GM19452 (cell line): ENCODE measurements at regions not wholly inside any gene's neighbourhood (a gene's known extent, or its start where the extent isn't known, plus 50 kb on each side); places are given as distances from the start of the nearest gene placed in this dataset.
"Not testable (repeated sequence)": the region's sequence is repeated elsewhere in the genome, so short reads cannot be mapped to it uniquely, and the experiment has no call there.

Experiments
- ATAC-seq: cut with Tn5 transposase; IDR thresholded peaks from one replicate; pipeline ENCODE4 v1.9.1; 2021; ENCODE audit not compliant: unreplicated experiment

DNA sequence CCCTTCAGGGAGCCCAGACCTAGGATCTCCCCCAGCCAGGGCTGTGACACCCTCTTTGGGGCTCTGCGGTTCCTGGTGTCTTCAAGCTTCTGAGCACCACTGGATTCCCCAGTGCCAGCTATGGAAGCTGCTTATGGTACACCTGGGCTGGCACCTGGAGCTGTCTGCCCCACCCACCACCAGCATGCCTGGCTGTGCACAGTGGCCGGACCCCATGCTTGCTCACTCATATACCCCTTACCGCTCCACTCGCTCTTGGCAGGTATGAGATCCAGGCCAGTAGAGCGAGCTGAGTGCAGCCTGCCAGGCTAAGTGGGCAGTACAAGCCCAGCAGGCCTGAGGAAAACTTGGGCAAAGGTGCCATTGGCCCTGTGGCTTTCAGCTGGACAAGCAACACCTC is 114.0 kb downstream of the DACT1 start:
- ATAC-seq = no peak

DNA sequence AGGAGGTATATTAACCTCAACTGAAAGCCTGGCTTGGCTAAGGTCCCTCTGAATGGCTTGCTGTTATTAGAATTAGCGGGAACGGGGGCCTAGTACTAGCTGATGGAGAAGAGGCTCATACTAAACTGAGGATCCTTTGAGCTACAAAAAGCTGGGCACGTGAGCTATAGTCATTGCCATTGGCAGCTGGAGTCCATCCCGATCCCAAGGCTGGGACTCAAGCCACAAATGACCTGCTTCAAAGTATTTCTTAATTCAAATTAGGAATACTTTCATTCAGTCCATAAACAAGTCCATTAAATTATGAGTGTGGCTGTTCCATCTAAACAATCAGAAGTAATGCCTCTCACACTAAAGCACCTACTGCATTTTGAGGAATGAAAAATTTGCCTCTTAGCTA is 114.5 kb downstream of the DACT1 start:
- no peak for ATAC-seq

DNA sequence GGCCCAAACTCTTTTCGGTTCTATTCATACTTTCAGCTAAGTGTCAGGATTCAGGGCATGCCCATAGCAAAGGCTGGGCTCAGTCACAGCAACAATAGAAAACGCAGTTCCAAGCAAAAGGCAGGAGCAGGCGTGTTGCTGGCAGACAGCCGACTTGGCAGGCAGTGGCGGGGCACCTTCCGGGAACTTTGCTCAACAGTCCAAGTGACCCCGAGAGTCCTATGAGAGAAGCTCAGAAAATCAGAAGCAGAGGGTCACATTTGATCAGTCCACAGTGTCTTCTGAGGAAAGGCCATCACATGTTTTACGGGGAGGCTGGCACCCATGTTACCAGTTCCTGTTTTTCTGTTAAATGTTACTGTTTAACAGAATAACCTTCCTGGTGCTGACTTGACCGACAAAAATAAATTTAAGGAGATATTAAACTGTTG is 115.0 kb downstream of the DACT1 start:
- no peak for ATAC-seq

DNA sequence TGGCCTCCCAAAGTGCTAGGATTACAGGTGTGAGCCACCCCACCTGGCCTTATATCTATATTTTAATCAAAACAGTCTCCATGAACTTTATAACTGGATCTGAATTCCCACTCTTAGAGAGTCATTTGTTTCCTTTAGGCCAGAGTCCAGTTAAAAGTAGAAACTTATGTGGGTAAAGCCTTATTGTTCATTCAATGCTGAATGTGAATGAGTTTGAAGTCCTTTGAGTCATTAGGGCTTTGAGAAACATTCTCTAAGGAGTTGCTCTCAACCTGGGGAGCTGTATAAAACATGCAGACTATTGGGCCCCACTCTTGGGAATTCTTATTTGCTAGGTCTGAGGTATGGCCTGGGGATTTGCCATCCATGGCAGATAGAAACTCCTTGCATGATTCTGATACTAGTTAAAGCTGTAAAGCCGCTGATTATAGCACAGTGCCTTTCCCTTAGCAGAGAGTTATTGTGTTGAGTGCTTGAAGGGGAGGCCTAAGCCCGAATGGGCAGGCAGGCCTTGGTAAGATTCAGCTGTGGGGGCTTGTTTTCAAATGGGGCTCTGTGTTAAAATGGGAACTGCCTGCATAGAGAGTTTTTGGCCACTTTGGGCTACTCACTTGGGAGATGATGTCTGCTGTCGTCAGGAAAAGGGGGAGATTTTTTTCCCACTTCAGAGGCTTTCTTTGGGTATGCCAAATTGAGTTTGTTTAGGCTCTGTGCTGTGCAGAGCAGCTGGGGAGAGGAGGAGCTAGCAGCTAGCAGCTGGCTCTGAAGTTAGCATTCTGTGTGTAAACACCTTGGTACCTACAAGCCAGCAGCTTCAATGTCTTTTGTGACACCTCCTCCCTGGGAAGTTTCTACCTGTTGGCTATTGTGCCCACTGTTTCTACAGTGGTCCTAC is 117.5 kb downstream of the DACT1 start:
- ATAC-seq = no peak

DNA sequence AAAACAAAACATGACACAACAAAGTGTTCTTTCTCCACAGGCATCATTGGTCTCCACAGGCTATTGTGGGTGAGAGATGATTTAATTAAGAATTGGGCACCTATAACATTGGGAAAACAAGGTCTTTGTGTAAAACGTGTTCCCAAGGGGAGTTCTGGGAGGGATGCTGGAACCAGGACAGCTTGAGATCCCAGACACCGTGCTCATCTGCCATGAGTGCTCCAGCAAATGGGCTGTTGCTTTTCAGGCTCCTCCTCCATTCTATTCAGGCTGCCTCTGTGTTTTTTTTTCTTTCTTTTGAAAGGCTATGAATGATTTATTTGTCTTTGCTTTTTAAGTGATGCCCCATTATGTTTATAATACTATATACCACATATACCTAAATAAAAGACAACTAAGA is 122.4 kb downstream of the DACT1 start:
- ATAC-seq = no peak

DNA sequence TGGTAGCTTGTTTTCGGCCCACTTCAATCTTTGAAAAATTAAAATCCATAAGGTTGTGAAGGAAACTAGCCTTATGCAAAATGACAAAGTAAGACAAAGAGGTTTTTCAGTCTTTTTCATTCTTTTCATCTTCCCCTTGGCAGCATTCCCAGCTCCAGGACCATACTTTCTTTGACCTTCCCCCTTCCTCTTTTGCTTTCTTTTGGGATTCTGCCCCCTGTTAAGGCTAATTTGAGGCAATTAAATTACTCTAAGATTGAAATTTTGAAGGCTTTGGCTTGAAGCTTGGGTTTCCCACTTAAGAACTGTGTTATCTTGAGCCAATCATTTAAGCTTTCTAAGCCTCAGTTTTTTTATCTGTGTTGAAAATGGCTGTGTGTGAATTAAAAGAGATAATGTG is 124.9 kb downstream of the DACT1 start:
- ATAC-seq = no peak

DNA sequence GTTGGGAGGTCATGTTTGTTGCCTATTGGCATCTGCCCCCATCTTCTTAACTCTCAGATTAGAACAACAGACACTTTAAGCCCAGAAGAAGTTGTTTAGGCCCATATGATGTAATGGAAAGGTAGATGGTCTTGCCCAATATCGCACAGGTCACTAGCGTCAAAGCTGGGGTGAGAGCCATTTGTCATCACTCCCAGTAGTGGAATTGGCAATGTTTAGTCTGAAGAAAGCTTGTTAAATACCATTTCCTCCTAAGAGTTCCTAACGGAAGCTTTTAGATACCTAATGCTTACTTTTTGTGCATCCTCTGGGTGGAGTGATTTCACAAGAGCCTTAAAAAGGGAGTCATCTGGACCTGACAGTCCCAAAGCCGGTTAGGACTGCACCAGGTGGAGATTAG is 125.4 kb downstream of the DACT1 start:
- ATAC-seq = no peak

DNA sequence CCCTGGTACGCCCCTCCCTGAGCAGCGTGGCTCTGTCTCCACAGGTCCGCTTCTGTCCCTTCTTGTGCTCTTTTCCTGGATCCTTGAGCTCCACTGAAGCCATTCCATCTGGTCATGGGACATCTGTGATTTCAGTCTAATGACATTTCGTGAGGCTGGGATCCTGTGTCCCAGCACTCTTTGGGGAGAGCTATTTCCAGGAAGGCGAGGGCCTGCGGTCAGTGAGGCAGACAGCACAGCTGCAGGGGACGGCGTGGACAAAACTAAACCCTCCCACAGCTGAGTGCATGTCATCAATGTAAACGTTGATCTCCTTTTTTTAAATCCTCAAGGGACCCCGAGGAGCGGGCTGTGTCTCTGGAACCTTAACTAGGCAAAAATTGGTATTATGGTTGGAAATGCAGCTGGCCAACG is 127.7 kb downstream of the DACT1 start:
- no peak for ATAC-seq

DNA sequence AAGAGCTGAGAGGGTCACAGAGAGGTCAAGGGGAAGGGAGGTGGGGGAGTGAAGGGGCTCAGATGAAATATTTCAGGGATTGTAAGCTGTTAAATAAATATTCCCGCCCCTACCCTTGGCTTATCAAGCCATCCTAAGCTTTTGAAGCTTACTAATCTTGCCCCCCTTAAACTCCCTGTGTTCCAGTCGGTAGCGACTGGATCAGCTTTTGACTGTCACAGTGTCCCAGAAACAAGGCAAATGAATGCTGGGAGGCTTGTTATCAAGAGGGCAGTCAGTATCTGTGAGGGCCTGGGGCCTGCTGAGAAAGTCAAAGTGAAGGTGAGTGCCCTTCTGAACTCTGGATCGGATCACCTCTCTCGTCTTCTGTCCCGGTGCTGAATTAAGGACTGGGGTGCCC is 128.1 kb downstream of the DACT1 start:
- no peak for ATAC-seq

DNA sequence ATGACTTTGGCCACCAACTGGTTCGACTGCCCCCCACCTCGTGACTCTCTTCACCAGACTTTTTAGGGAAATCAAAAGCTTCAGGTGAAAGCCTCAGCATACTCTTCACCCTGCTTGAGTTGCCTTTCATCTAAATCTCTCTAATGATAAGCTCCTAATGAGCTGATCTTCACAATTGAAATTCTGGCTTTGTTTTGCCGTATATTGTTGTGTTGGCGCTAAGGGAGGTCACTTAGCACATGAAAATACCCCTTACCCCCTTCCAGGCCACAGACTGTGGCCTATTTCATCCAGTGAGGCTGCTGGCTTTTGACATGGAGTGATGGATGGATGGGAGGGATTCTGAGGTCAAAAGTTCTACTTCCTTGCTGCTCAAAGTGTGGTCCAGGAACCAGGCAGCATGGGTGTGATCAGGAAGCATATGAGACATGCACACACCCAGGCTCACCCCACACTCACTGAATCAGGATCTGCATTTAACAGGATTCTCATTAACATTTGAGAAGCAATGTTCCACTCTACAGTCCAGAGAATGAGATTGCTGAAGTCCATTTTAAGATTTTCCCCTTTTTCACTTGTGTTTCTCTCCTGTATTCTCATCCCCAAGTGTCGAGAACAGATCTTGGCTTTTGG is 131.4 kb downstream of the DACT1 start:
- ATAC-seq = no peak

DNA sequence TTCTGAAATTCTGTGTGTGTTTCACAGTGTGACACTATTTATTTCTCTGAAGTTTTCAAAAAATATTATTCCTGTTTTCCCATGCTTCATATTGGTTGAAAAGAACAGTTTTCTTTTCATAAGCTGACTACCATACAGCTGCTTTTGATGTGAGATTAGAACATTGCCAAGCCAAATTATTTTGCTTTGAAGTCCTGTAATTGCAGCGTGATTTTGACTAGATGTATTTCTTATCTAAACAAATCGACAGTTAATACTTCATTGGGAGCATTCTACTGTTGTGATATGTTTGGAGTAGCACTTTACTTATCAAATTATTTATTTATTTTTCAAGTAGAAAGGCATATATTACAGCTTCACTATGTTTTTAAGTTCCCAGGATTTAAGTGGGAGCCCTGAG is 132.0 kb downstream of the DACT1 start:
- no peak for ATAC-seq

DNA sequence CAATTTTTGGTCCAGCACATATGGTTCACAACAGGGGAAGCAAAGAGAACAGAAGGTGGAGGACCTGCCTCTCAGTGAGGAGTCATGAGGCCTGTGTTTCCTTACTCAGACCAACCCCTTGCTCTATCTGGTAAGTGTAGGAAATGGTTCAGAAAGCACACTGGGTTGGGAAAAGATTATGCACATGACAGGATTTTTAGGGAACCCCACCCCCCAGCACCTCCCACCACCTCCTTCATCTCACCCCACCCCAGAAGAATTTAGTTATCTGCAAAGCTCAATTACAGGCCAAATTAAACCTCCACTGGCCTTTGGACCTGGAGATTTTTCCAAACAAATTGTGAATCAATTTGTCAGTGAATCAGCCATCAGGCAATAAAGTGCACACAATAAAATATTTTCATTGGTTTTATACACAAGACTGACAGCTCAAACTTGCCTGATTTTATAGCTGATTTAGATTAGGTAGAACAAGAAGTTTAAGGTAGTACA is 132.8 kb downstream of the DACT1 start:
- no peak for ATAC-seq

DNA sequence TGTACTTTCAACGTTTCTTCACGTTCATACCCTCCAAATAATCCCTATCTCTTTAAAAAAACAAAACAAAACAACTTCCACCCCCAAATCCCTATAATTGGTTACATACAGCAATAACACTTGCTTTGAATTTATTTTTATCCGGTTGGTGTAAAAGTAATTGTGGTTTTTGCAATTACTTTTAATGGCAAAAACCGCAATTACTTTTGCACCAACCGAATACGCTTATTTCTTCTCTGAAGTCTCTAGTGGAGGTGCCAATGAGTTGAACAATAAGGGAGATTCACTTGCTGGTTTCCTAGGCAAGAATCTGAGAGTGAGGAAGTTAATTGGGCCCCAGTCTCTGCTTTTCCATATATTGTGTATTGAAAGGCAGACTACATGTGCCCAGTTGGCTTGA is 133.3 kb downstream of the DACT1 start:
- no peak for ATAC-seq

DNA sequence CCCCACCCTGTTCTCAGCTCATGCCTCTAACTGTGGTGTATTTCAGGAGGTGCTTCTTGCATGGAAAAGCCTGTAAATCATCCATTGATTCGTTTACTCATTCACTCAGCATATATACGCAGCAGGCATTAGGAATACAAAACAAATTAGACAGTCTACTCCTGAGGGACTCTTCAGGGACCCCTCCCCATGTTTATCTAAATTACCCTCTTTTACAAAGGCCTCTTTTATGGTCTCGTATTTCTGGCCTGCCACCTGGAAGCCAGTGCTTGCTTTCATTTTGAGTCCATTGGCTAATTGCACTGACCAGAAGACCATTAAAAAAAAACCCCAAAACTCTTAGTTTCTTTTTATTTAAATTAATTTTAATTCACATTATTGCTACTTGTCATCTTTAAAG is 134.4 kb downstream of the DACT1 start:
- no peak for ATAC-seq

DNA sequence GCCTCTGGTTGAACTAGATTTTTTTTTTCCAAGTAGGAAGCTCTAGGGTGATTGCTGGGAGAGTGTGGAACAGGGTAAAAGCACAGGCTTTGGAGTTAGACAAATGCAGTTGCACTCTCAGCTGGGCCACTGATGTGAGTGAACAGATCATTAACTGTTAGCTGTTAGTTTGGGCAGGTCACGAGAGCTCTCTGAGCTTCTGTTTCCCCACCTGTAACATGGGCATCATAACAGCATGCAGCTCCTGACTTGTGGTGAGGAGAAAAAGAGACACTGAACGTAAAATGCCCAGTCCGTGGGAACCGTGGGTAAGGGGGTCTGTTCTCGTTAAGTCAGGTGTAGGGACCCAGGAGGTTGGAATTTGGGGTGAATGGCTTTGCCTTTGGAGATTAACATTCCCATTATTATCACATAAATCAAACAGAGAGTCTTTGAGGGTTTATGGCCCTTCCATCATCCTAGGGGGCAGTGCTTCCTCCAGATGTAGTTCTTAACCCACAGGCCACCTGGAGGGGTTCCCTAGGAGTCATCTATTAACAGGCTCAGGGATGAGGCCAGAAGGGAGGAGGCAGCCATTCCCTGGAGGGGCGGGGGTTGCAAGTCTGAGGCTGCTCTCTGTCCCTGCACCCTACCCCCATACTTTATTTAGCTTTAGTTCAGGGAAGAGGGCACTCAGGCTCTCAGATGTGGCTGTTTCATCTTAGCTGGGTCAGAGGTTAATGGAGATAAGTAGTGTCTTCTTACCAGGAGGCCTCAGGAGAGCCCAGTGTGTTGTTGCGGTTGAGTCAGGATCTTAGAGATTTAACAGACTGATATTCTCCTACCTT is 135.2 kb downstream of the DACT1 start:
- ATAC-seq = no peak

DNA sequence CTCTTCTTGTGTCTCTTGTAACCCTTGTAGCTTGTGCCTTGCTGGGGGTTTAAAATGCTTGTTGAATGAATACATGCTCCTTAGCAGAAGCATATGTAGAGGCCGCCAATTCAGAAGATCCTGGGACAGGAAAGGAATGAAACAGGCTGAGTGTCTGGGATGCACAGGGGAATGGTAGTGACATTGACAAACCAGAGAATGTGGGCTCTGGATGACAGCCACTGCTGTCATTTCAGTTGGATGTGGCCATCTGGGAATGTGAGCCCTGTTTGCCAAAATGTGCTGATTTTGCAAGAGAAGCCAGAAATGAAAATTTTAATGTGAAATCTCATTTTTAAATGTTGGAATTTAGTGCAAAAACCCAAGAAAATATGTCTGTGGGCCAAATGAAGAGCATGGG is 136.8 kb downstream of the DACT1 start:
- ATAC-seq = no peak

DNA sequence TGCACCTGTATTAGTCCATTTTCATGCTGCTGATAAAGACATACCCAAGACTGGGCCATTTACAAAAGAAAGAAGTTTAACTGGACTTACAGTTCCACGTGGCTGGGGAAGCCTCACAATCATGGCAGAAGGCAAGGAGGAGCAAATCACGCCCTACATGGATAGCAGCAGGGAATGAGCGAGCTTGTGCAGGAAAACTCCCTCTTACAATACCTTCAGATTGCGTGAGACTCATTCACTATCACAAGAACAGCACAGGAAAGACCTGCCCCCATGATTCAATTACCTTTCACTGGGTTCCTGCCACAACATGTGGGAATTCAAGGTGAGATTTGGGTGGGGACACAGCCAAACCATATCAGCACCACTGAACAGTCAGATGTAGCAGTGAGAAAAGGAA is 137.4 kb downstream of the DACT1 start:
- not testable (repeated sequence) for ATAC-seq

DNA sequence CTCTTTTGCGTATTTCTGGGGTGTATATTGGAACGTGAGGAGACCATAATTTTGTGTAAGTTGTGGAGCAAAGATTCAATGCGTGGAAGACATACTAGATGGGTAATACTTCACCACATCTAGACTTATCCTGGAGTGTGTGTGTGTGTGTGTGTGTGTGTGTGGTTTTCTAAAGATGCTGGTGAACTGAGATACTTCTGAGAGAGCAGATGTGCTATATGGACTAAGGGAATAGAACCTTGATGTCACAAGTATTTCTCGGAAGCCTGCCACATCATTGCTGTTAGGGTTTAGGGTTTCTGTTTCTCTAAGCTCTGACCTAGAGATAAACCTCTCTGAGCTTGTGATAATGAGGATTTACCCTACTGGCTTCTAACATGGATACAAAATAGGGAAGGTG is 138.8 kb downstream of the DACT1 start:
- ATAC-seq = no peak

DNA sequence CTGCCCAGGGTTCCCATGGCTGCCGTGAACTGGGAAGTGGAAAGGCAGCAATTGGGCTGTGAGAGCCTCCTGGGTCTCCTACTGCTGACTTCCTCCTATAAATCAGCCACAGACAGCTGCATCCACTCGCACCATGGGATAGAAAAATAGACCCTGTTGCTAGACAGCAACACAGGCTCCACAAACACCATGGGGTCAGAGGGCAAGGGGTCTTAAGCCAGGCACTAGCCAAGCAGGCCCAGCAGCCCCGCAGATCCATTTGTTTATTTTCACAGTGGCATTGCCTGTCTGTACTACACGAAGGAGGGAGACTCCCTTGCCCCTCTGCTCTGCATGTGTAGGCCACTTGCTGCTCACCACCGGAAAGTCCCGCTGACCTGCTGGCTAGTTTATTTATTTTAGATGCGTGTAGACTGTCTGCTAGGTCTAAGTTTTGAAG is 139.8 kb downstream of the DACT1 start:
- ATAC-seq = no peak

DNA sequence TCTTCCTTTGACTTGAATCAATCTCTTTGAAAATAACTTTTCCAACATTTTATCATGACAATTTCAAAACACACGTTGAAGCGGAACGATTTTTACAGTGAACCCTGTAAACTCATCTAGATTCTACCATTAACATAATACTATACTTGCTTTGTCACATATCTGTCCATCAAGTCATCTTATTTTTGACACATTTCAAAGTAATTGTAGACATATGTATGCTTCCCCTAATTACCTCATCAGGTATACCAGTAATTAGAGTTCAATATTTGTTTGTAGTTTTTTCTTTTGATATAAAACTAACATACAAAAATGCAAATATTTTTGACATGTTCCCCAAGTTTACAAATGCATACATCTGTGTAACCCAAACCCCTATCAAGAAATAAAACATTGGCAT is 140.4 kb downstream of the DACT1 start:
- ATAC-seq = no peak

DNA sequence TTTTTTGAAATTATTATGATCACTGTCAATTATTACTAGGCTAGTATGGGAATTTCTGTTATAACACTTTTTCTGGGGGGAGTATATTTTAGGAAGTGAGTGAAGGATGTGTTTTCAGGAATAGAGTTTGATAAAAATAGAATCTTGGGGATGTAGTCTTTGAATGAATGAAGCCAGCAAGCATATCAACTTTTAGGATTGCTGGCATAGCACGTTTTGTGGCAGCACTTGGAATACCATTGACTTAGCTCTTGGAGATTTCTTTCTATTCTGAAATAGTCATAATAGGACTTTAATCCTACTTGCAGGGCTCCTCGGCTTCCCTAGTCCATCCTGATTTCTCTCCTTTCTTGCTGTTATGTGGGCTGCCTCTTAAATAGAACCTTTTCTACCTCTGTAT is 141.6 kb downstream of the DACT1 start:
- ATAC-seq = no peak

DNA sequence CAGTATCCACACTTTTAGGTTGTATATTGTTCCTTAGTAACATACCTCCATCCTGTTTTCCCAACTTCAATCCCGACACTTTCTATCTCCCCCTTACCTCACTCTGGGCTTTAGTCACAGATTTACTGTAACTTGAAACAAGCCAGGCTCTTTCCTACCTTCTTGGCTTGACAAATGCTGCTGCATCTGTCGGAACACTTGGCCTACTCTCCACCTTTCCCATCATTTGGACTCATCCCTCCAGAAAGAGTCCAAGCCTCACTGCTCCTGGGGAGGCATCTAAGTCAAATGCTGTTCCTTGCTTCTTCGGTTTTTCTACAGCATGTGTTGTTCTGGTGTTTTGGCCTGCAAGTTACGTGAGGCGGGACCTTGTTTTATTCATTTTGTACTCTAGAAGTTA is 142.4 kb downstream of the DACT1 start:
- no peak for ATAC-seq
